Parathyroid adenoma (tissue), 2 donors: ENCODE measurements at regions not wholly inside any gene's neighbourhood (a gene's known extent, or its start where the extent isn't known, plus 50 kb on each side); places are given as distances from the start of the nearest gene placed in this dataset.

Experiments used
- H2AFZ ChIP-seq: fragments of 300-600 bp; sonication (generic); one replicate; pipeline ENCODE4 v1.7.0; 2017; ENCODE audit warnings: antibody characterized with exemption, mild to moderate bottlenecking
- H3K27ac ChIP-seq: fragments of 300-600 bp; sonication (generic); one replicate; pipeline ENCODE4 v1.7.0; 2017
- H3K27me3 ChIP-seq: fragments of 300-600 bp; sonication (generic); one replicate; pipeline ENCODE4 v1.7.0; 2017; ENCODE audit warnings: low read length; ENCODE audit not compliant: control insufficient read depth, insufficient read depth
- H3K36me3 ChIP-seq: fragments of 300-600 bp; sonication (generic); one replicate; pipeline ENCODE4 v1.7.0; 2017; ENCODE audit warnings: low read length; ENCODE audit not compliant: control insufficient read depth, insufficient read depth
- H3K4me1 ChIP-seq: fragments of 300-600 bp; sonication (generic); one replicate; pipeline ENCODE4 v1.7.0; 2017; ENCODE audit warnings: control low read depth
- H3K4me2 ChIP-seq: fragments of 300-600 bp; sonication (generic); one replicate; pipeline ENCODE4 v1.7.0; 2017; ENCODE audit warnings: low read length
- H3K4me3 ChIP-seq: fragments of 300-600 bp; sonication (generic); one replicate; pipeline ENCODE4 v1.7.0; 2017; ENCODE audit warnings: low read depth, low read length
- H3K79me2 ChIP-seq: fragments of 300-600 bp; sonication (generic); one replicate; pipeline ENCODE4 v1.7.0; 2017; ENCODE audit warnings: control low read depth
- H3K9ac ChIP-seq: fragments of 300-600 bp; sonication (generic); one replicate; pipeline ENCODE4 v1.7.0; 2017; ENCODE audit warnings: mild to moderate bottlenecking
- H3K9me3 ChIP-seq: fragments of 300-600 bp; sonication (generic); one replicate; pipeline ENCODE4 v1.7.0; 2017; ENCODE audit warnings: low read length; ENCODE audit not compliant: control insufficient read depth
- TF ChIP-seq, protein P1 (sequence below): fragments of 300-600 bp; sonication (generic); IDR thresholded peaks from one replicate; pipeline ENCODE4 v1.7.0; 2017; ENCODE audit warnings: antibody characterized with exemption, mild to moderate bottlenecking
- donor health status: primary hyperparathyroidism.

DNA sequence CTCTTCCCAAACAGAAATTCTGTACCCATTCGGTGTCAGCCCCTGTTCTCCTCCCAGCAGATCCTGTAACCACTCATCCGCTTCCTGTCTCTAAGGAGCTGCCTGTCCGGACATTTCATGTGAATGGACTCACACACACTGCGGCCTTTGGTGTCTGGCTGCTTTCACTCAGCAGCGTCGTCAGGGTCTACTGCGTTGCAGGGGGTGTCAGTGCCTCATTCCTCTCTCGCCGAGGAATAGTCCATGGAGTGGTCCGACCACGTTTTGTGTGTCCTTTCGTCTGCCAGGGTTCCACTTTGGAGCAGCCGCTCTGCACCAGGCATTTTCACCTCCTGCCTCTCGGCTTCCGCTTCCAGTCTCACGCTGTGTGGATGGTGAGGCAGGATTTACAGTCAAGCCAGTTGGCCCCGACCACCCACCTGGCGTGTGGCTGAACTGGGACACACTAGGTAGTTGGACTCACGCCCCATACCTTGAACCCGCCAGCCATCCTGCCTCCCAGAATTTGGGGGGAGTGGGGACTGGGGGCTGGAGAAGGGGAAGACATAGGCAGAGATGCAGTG is 188.2 kb upstream of the CIBAR2 start:
- Histone ChIP-seq H3K9me3 (no peaks in the 10 kb centered on the region), H3K27ac (no peak overlapping the region), H3K4me2 (no peak overlapping the region), H3K79me2 (peaks cover 14% of the 10 kb centered on the region), H2AFZ (no peak overlapping the region), H3K4me1 (peaks cover 23% of the 10 kb centered on the region), H3K9ac (no peak overlapping the region), H3K27me3 (no peaks in the 10 kb centered on the region), H3K4me3 (no peak overlapping the region), H3K36me3 (no peaks in the 10 kb centered on the region)
- TF ChIP-seq, protein P1, sequence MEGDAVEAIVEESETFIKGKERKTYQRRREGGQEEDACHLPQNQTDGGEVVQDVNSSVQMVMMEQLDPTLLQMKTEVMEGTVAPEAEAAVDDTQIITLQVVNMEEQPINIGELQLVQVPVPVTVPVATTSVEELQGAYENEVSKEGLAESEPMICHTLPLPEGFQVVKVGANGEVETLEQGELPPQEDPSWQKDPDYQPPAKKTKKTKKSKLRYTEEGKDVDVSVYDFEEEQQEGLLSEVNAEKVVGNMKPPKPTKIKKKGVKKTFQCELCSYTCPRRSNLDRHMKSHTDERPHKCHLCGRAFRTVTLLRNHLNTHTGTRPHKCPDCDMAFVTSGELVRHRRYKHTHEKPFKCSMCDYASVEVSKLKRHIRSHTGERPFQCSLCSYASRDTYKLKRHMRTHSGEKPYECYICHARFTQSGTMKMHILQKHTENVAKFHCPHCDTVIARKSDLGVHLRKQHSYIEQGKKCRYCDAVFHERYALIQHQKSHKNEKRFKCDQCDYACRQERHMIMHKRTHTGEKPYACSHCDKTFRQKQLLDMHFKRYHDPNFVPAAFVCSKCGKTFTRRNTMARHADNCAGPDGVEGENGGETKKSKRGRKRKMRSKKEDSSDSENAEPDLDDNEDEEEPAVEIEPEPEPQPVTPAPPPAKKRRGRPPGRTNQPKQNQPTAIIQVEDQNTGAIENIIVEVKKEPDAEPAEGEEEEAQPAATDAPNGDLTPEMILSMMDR = no peak

DNA sequence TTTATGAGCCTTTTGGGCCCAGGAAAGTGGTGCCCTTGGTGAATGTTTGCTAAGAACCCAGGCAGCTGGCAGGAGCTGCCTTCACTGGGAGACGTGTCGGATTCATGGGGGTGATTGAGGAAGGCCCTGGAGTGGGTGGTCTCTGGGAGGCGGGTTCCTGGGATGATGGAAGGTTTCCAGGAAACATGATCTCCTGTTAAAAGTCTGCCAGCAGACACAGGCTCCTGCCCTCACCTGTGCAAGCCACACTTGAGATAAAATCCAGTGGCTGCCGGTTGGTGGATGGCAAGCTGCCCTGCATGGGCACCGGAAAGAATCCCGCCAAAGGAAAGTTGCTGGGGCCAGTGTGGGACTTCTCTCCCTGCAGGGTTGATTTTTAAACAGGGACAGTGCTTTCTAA is 189.0 kb upstream of the CIBAR2 start:
- Histone ChIP-seq H3K27ac (peak overlapping the region; percentile 58), H3K4me3 (no peak overlapping the region), H3K79me2 (peaks cover 14% of the 10 kb centered on the region), H3K9me3 (no peaks in the 10 kb centered on the region), H2AFZ (peak overlapping the region; percentile 45), H3K27me3 (no peaks in the 10 kb centered on the region), H3K4me2 (peak overlapping the region; percentile 52), H3K36me3 (no peaks in the 10 kb centered on the region), H3K9ac (no peak overlapping the region), H3K4me1 (peaks cover 28% of the 10 kb centered on the region)
- TF ChIP-seq, protein P1 = no peak

GRCh38 chr16:85302018-85302847 is 190.0 kb upstream of the CIBAR2 start:
- no peak overlapping the region for H3K4me3 ChIP-seq
- H3K9me3 ChIP-seq = no peaks in the 10 kb centered on the region
- no peaks in the 10 kb centered on the region for H3K36me3 ChIP-seq
- H3K27me3 ChIP-seq = no peaks in the 10 kb centered on the region
- peaks cover 16% of the 10 kb centered on the region for H3K79me2 ChIP-seq
- peak overlapping the region; percentile 52 for H3K4me2 ChIP-seq
- H3K9ac ChIP-seq = no peak overlapping the region
- no peak overlapping the region for H2AFZ ChIP-seq
- peak overlapping the region; percentile 58 for H3K27ac ChIP-seq
- TF ChIP-seq, protein P1 = no peak
- peaks cover 35% of the 10 kb centered on the region for H3K4me1 ChIP-seq

GRCh38 chr16:85302848-85303353 is 190.6 kb upstream of the CIBAR2 start:
- no peak overlapping the region for H3K4me3 ChIP-seq
- H3K4me2 ChIP-seq = no peak overlapping the region
- TF ChIP-seq, protein P1 = no peak
- no peaks in the 10 kb centered on the region for H3K36me3 ChIP-seq
- H3K79me2 ChIP-seq = peaks cover 16% of the 10 kb centered on the region
- H3K27ac ChIP-seq = no peak overlapping the region
- peaks cover 41% of the 10 kb centered on the region for H3K4me1 ChIP-seq
- no peak overlapping the region for H3K9ac ChIP-seq
- no peak overlapping the region for H2AFZ ChIP-seq
- H3K27me3 ChIP-seq = no peaks in the 10 kb centered on the region
- H3K9me3 ChIP-seq = no peaks in the 10 kb centered on the region
